H54 (cell line): ENCODE measurements at regions not wholly inside any gene's neighbourhood (a gene's known extent, or its start where the extent isn't known, plus 50 kb on each side); places are given as distances from the start of the nearest gene placed in this dataset.
"Not testable (repeated sequence)": the region's sequence is repeated elsewhere in the genome, so short reads cannot be mapped to it uniquely, and the experiment has no call there.

Experiments used
- DNase-seq: peaks from one replicate; pipeline ENCODE4 v3.0.0; 2011; ENCODE audit warnings: low spot score, mixed read lengths; ENCODE audit not compliant: insufficient read length
- FAIRE-seq: peaks from 3 replicates; lab custom pipeline; 2011; peaks lifted over from hg19 to GRCh38; lab: Jason Lieb, UNC
- POLR2A ChIP-seq: IDR thresholded peaks from 2 replicates; pipeline ENCODE4 v1.6.1; 2011; ENCODE audit warnings: low read depth, mild to moderate bottlenecking, low read length

DNA sequence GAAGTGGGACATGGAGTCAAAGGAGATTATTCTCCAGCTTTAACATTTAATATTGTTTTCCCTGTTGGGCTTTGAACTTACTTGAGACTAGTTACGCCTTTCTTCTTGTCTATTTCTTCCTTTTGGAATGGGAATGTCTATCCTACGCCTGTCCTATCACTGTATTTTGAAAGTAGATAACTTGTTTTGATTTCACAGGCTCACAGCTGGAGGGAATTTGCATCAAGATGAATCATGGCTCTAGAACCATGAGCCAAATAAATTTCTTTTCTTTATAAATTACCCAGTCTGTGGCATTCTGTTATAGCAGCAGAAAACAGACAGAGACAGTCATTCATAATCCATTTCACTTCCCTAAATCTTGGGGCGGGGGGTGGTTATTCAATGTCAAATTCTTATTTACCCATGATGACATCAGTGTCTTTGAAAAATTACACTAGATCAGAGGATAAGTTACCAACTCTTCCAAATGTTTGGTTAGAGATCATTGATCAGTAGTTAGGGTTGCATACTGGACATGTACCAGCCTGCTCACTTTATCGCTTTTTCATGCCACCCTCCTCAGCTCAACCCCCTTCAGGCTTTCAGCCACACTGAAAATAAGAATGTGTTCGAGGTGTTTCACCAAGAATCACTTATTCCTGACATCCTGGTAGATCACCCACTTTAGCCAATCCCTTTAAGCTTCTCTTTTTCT lies 419.6 kb upstream of the PIK3R1 start:
- no peak for FAIRE-seq
- no peak for DNase-seq
- no peak for TF ChIP-seq POLR2A

DNA sequence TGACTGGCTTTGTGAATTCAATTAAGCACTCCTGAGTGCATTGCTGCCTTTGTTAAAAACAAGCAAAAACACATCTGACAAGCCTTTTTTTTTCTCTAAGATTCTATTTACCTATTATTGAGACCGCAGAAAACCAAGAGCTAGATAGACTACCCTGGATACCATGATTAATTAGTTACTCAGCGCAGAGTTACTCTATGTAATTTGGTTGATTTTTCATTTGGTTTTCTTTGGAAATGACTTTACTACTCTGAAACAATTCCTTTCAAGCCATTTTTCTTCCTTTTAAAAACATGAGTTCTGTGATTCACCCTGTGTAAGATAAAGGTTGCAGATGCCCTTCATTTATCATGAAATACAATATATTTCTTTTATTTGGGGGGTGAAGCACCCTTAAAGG lies 421.6 kb upstream of the PIK3R1 start:
- TF ChIP-seq POLR2A = no peak
- DNase-seq (no peak), FAIRE-seq (no peak)

DNA sequence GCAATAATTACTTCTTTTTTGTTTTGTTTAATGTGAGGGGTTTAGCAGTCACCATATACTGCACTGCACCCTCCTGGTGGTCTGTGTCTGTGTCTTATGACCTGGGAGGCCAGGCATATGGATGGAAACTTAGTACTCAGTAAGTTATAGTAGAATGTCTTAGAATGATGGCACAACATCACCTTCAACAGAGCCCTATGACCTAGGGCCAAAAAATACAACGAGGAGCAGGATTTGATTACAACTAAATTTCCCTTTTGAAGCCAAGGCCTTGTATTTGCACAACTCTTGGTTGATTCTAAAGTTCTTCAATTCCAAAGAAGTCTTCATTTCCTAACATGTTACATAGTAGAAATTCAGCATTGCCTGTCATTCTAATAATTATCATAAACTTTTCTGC lies 422.1 kb upstream of the PIK3R1 start:
- DNase-seq = no peak
- TF ChIP-seq POLR2A = no peak
- no peak for FAIRE-seq

DNA sequence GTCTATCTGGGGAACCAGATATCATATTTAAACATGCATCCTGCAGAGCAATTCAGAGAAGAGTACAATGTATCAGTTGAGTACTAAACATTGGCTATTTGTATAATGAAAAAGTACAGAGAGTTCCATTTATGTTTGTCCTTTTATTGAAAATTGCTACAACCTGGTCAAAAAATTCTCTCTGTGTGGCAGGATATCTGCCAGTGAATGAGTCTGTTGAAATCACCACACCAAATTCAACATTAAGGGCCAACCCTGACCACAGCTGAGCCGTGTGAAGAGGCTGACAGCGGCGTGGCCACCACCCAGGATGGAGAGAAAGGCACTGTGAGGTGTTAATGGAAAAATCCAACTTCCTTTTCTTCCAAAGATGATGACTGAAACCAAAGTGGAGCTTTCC lies 422.7 kb upstream of the PIK3R1 start:
- DNase-seq (no peak), FAIRE-seq (no peak)
- no peak for TF ChIP-seq POLR2A

DNA sequence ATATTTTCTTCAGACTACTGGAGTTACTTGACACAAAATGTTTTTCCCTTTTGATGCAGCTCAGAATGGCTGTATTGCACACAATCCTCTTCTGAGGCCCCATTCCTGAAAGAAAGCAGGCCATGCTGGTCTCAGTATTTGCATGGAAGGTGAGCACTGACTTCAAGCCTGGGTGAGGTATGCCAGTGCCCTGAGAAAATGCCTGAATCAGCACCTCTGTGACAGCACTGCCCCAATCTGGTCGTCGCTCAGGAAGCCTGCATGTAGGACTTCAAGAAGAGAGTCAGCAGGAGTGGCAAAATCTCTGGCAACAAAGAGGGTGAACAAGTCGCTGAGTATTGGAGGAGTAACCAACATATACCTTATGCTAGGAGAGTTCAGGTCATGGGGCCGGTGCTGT lies 425.2 kb upstream of the PIK3R1 start:
- DNase-seq = no peak
- no peak for TF ChIP-seq POLR2A
- FAIRE-seq = no peak

DNA sequence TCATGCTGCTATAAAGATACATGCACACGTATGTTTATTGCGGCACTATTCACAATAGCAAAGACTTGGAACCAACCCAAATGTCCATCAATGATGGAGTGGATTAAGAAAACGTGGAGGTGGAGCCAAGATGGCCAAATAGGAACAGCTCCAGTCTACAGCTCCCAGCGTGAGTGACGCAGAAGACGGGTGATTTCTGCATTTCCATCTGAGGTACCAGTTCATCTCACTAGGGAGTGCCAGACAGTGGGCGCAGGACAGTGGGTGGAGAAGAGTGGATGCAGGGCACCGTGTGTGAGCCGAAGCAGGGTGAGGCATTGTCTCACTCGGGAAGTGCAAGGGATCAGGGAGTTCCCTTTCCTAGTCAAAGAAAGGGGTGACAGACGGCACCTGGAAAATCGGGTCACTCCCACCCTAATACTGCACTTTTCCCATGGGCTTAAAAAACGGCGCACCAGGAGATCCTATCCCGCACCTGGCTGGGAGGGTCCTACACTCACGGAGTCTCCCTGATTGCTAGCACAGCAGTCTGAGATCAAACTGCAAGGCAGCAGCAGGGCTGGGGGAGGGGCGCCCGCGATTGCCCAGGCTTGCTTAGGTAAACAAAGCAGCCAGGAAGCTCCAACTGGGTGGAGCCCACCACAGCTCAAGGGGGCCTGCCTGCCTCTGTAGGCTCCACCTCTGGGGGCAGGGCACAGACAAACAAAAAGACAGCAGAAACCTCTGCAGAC lies 435.5 kb upstream of the PIK3R1 start:
- not testable (repeated sequence) for DNase-seq, FAIRE-seq

- DNase-seq (no peak), FAIRE-seq (no peak)
- TF ChIP-seq POLR2A = no peak
Measured at GRCh38 chr5:67774786-67775185, 440.8 kb upstream of the PIK3R1 start.

DNA sequence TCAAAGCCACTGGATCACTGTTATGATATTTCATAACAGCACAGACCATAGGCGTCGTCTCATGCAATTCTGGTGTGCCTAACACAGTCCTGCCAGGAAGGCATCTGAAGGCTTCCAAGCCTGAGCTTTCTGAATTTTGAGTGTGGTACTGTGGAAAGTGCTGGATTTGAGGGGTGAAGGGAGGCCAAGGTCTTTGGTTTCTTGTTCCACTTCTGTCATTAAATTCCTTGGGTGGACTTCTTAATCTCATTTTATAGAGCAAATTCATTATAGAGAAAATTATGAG lies 441.3 kb upstream of the PIK3R1 start:
- TF ChIP-seq POLR2A = no peak
- no peak for FAIRE-seq
- no peak for DNase-seq

DNA sequence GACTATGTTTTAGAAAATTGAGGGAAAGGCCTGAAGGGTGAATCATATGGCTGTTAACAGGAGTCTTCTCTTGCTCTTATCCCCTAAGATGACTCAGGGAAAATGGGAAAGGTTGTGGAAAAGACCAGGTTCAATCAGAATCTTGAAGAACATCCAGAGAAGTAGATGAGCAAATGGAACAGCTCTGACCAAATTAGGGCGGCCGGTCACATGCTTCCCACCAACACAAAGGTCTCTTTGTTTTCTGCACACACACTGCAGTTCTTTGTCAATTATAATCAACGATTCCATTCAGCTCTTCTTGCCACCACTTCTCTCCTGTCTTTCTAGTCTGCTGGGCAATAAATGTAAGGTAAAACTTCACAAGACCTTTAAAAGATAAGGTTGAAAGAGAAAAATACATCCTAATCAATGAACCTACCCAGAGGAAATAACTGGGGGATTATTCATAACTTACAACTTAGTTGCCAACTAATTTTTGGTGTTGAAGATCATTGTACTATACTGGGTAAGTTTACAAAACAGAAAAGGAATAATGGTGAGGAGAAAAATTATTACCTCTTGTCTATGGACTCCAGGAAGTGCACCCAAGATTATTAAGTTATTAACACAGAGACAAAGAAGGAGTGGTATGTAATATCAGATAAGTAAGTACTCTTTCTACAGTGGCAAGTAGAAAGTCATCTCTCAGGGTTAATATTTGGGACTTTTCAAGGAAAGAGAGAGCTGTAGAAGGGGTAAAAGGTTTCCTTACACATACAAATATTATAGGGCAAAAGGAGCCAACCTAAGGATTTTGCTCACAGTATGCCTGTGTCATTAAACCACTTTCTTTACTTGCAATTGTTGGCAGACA lies 441.9 kb upstream of the PIK3R1 start:
- no peak for FAIRE-seq
- DNase-seq = no peak
- TF ChIP-seq POLR2A = no peak

DNA sequence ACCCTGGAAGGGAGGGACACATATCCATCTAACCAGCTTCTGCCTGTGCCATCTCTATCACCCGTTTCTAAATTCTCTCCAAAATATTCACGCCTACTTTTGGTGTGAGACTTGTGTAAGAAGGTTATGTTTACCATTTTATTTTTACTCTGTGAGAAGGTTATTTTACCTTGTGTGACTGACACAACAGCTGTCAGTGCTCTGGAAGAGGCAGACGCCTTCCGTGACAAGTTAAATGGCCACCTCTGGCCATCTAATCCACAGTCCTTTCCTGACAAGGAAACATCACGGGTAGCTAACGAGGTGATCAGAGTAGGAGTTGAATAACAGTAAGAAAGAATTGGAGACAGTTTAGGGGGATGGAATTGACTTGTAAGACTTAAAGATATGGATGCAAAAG lies 443.8 kb upstream of the PIK3R1 start:
- no peak for DNase-seq
- FAIRE-seq = no peak
- TF ChIP-seq POLR2A = no peak

- TF ChIP-seq POLR2A = no peak
- DNase-seq = no peak
- FAIRE-seq = no peak
Measured at GRCh38 chr5:67771221-67771620, 444.3 kb upstream of the PIK3R1 start.

DNA sequence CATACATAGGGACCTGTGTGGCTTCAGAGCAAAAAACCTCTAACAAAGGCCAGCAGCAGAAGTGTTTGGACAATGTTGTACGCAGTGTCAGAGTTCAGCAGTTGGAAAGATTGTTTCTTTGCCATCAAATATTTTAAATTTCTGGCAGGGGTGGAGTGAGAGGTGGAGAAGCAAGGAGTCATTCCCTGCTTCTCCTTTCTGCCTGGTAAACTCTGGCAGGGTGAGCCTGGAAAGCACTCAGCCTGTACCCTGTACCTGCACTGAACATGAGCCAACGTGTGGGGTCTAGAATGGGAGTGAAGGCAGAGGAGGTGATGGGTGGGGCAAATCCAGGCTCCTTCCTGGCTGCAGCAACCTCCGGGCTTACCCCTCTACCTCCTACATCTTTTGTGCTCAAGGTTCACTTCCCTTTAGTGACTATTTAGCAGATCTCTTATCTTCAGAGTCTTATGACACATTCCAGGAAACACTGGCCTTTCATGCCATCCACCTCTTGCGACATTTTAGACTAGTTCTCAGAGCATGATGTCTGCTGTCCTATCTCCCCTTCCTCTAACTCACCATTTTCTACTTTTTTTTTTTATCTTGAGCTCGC lies 445.0 kb upstream of the PIK3R1 start:
- no peak for DNase-seq
- FAIRE-seq = no peak
- no peak for TF ChIP-seq POLR2A

- no peak for TF ChIP-seq POLR2A
- DNase-seq (no peak), FAIRE-seq (no peak)
Measured at GRCh38 chr5:67765697-67766096, 449.9 kb upstream of the PIK3R1 start.

- DNase-seq = not testable (repeated sequence)
Measured at GRCh38 chr5:67757771-67758170, 457.8 kb upstream of the PIK3R1 start.

More at GRCh38 chr5:67757771-67758170, 457.8 kb upstream of the PIK3R1 start:
- FAIRE-seq = not testable (repeated sequence)
